Large intestine (tissue), 3 donors: ENCODE measurements at regions not wholly inside any gene's neighbourhood (a gene's known extent, or its start where the extent isn't known, plus 50 kb on each side); places are given as distances from the start of the nearest gene placed in this dataset.

ENCODE experiments used
- DNase-seq, 2 donors: peaks; one replicate each; pipeline versions ENCODE4 v3.0.0 to v3.0.0-alpha.2; 2013
- H3K27ac ChIP-seq: one replicate; pipeline ENCODE4 v1.5.1; 2013; ENCODE audit warnings: low read length
- H3K27me3 ChIP-seq: 2 replicates; pipeline ENCODE4 v1.6.1; 2013; ENCODE audit warnings: low read length; ENCODE audit not compliant: control insufficient read depth, insufficient read depth
- H3K36me3 ChIP-seq: 2 replicates; pipeline ENCODE4 v1.6.1; 2013; ENCODE audit warnings: low read length; ENCODE audit not compliant: control insufficient read depth, insufficient read depth
- H3K4me1 ChIP-seq: one replicate; pipeline ENCODE4 v1.6.1; 2013; ENCODE audit warnings: low read length; ENCODE audit not compliant: control insufficient read depth, insufficient read depth
- H3K4me3 ChIP-seq: one replicate; pipeline ENCODE4 v1.5.1; 2013; ENCODE audit warnings: low read length
- H3K9me3 ChIP-seq: one replicate; pipeline ENCODE4 v1.6.1; 2013; ENCODE audit warnings: mild to moderate bottlenecking, low read depth, low read length, moderate library complexity; ENCODE audit not compliant: control insufficient read depth
- WGBS: methylation state at CpG from one replicate; pipeline ENCODE4 v1.1.5; 2013; ENCODE audit warnings: low lambda C conversion rate; ENCODE audit not compliant: insufficient coverage; 5-methylcytosine and 5-hydroxymethylcytosine counted together

DNA sequence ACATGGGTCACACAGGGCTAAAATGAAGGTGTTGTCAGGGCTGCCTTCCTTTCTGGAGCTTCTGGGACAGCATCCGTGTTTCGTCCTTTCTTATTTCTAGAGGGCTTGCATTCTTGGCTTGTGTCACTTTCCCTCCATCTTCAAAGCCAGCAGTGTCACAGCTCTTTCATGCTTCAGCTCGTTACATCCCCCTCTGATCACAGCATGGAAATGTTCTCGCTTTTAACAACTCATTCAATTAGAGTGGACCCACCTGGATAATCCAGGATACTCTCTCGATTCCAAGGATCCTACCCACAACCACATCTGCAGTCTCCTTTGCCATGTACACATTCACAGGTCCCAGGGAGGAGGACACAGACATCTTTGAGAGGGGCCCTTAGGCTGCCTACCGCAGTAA lies 316.2 kb upstream of the FIGN start:
- Histone ChIP-seq H3K4me3 (no peak overlapping the region), H3K36me3 (no peaks in the 10 kb centered on the region), H3K27ac (no peak overlapping the region), H3K4me1 (no peaks in the 10 kb centered on the region), H3K9me3 (no peaks in the 10 kb centered on the region), H3K27me3 (no peaks in the 10 kb centered on the region)
- DNase-seq, result no peak
- 53% methylated on average over 3 of the region's 6 CpGs for WGBS

DNA sequence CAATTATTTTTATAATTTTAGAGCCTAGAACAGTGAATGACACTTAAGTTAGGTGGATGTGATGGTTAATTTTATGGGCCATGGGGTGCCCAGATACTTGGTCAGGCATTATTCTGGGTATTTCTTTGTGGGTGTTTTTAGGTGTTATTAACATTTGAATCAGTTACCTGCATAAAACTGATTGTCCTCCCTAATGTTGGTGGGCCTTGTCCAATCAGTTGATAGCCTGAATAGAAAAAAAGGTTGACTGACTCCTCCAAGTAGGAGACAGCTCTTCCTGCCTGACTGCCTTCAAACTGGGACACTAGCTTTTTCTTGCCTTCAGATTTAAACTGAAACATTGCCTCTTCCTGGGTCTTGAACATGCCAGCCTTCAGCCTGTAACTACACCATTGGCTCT lies 312.9 kb upstream of the FIGN start:
- Histone ChIP-seq H3K36me3 (no peaks in the 10 kb centered on the region), H3K27me3 (no peaks in the 10 kb centered on the region), H3K4me3 (no peak overlapping the region), H3K4me1 (no peaks in the 10 kb centered on the region), H3K27ac (no peak overlapping the region), H3K9me3 (no peaks in the 10 kb centered on the region)
- DNase-seq, result no peak

DNA sequence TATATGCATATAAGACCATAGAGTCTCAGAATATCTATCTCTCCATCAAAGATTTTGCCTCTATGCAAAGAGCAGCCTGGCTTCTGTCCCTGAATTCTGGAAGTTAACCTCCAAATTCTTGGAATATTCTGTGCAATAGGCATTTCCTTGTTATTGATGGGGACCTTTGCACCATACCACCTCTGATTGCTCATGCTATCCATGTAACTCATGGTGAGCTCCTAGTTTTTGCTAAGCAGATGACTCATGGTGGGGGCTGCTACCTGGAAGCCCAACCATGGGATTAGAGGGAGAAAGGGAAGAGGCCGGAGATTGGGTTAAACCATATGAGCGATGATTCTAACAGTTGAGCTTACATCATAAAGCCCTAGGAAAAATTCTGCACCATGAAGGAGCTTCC lies 310.2 kb upstream of the FIGN start:
- Histone ChIP-seq H3K27ac (no peak overlapping the region), H3K9me3 (no peaks in the 10 kb centered on the region), H3K4me1 (no peaks in the 10 kb centered on the region), H3K36me3 (no peaks in the 10 kb centered on the region), H3K4me3 (no peak overlapping the region), H3K27me3 (no peaks in the 10 kb centered on the region)
- no peak for DNase-seq
- 40% methylated on average over 1 of the region's 2 CpGs for WGBS

DNA sequence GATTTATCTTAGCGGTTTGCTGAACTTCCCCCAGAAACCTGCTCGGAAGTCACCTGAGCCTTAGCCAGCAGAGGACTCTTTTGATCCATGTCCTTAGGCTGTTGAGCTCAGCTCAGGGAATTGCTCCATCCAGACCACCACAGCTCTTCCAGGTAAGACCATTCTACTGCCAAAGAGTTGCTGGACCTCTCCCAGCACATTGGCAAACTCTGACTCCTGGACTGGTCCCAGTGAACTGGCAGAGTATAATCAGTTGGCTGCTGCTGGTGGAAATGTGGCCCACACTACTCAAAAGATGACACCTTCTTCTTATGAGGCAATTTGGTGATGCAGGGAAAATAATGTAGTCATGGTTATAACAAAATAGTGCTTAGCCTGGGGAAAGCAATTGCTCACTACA lies 308.8 kb upstream of the FIGN start:
- DNase-seq, result no peak
- no peak overlapping the region for H3K4me3 ChIP-seq
- H3K27ac ChIP-seq, result no peak overlapping the region
- no peaks in the 10 kb centered on the region for H3K36me3 ChIP-seq
- WGBS, result no CpG with 5 or more reads among the region's 2 CpGs
- no peaks in the 10 kb centered on the region for H3K4me1 ChIP-seq
- H3K9me3 ChIP-seq, result no peaks in the 10 kb centered on the region
- H3K27me3 ChIP-seq, result no peaks in the 10 kb centered on the region

DNA sequence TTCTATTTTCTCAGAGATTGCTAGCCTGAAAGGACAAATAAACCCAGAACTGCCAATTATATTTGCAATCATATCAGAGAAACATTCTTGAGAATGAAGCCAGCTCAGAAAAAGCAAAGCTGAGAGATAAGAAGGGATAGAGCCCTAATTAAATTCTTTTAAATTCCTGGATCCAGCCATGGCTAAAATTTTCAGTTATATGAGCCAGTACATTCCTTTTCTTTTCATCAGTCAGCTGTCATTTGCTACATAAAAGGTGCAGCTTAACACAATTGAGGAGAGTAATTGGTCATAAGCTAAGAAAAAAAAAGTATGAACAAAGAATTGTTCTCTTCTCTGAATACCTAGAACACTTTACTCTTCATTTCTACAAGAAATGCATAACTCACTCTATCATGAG lies 303.5 kb upstream of the FIGN start:
- no peaks in the 10 kb centered on the region for H3K4me1 ChIP-seq
- no peak overlapping the region for H3K4me3 ChIP-seq
- no peaks in the 10 kb centered on the region for H3K36me3 ChIP-seq
- H3K27ac ChIP-seq, result no peak overlapping the region
- no peaks in the 10 kb centered on the region for H3K27me3 ChIP-seq
- no peaks in the 10 kb centered on the region for H3K9me3 ChIP-seq
- DNase-seq, result no peak

DNA sequence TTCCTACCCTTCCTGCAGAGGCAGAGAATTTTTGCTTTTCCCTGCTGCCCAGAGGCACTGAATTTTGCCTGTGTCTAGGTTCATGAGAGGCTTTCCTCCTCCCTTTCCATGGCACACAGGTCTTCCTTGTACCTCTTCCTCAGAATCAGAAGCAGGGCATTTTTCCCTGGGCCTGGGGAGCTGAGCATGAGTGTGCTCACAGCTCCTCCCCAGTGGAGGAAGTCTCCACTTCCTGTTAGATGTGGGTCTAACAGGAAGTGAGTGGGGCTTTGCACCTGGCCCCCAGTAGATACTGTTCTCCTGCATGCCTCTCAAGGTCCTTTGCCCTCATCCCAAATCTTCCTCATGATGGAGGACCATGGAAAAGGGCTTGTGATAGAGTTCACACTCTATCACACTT lies 297.2 kb upstream of the FIGN start:
- DNase-seq, result no peak
- H3K9me3 ChIP-seq, result no peaks in the 10 kb centered on the region
- H3K36me3 ChIP-seq, result no peaks in the 10 kb centered on the region
- H3K4me1 ChIP-seq, result no peaks in the 10 kb centered on the region
- H3K27ac ChIP-seq, result no peak overlapping the region
- H3K4me3 ChIP-seq, result no peak overlapping the region
- no peaks in the 10 kb centered on the region for H3K27me3 ChIP-seq

DNA sequence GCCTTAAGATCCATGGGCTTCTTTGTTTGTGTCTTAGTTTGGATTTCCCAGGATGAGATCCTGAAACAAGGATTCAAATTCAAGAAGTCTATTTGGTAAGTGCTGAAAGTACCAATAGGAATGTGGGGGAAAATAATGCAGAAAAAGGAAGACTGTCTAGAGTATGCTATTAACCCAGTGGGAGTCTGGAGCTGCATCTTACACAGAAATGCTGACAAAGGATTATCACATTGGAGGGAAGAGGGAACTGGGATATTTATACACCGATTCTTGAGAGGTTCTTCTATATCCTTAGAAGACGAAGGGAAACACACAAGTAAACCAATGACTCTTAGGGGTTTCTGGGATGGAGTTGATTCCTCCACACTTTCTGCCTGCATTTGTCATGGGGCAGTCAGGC lies 294.8 kb upstream of the FIGN start:
- WGBS, result no CpG with 5 or more reads among the region's 2 CpGs
- Histone ChIP-seq H3K4me1 (no peaks in the 10 kb centered on the region), H3K9me3 (no peaks in the 10 kb centered on the region), H3K27ac (no peak overlapping the region), H3K27me3 (no peaks in the 10 kb centered on the region), H3K36me3 (no peaks in the 10 kb centered on the region), H3K4me3 (no peak overlapping the region)
- DNase-seq, result no peak

DNA sequence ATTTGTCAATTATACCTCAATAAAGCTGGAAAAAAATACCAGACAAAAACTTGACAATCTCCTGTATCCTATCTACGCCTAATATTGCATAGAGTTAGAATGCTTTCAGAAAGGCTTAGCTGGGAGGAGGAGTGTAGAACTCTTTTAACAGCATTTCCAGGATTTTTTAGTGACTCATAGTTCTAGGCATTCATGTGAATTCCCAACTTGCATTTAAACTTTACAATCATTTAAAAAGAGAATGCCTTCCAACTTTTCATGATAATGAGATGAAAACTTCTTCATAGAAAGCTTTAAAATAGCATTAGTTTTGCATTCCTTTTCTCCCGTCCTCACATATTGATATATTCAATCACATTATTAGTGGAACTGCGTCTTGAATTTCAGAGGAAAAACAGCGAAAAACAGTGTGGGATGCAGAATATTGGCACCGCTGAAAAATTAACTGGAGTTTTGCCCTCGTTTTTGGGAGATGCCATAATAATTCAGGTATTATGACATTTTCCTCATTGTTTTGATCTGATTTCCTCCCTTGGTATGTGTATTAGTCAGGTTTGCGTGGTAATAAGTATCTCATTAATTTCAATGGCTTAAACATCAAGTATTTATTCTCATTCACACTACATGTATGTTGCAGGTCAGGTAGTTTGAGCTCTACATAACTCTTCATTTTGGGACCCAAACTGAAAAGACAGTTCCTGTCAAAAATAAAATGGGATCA lies 293.2 kb upstream of the FIGN start:
- H3K4me1 ChIP-seq, result no peaks in the 10 kb centered on the region
- no peaks in the 10 kb centered on the region for H3K9me3 ChIP-seq
- DNase-seq, result no peak
- no peak overlapping the region for H3K4me3 ChIP-seq
- 96% methylated on average over 4 of the region's 7 CpGs for WGBS
- no peak overlapping the region for H3K27ac ChIP-seq
- no peaks in the 10 kb centered on the region for H3K36me3 ChIP-seq
- H3K27me3 ChIP-seq, result no peaks in the 10 kb centered on the region

DNA sequence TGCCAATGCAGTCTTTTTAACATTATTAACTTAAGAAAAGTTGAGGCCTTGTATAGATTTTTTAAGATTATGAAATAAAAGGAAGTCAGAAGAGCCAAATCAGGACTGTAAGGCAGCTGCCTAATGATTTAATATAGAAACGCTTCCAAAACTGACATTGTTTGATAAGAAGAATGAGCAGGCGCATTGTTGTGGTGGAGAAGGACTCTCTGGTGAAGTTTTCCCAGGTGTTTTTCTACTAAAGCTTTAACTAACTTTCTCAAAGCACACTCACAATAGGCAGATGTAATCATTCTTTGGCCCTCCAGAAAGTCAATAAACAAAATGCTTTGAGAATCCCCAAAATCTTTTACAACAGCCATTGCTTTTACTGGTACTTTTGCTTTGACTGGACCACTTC lies 288.6 kb upstream of the FIGN start:
- no peaks in the 10 kb centered on the region for H3K36me3 ChIP-seq
- no peaks in the 10 kb centered on the region for H3K27me3 ChIP-seq
- 100% methylated on average over 1 of the region's 2 CpGs for WGBS
- no peak for DNase-seq
- no peaks in the 10 kb centered on the region for H3K4me1 ChIP-seq
- H3K4me3 ChIP-seq, result no peak overlapping the region
- H3K27ac ChIP-seq, result no peak overlapping the region
- H3K9me3 ChIP-seq, result no peaks in the 10 kb centered on the region

DNA sequence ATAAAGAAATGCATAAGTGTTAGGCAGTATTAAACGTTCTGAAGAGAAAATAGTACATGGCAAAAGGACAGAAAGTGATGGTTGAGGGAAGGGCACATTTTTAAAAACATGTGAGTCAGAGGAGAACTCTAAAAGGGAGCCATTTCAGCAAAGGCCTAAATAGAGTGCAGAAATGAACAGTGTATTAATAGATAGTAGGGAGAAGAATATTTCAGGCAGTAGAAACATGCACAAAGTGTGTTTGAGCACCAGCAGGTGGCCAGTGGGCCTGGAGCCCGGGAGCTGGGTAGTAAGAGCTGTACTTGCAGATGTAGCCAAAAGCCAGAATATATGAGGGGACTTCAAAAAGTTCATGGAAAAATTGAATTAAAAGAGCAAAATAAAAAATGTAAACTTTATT lies 288.1 kb upstream of the FIGN start:
- no peaks in the 10 kb centered on the region for H3K4me1 ChIP-seq
- no peaks in the 10 kb centered on the region for H3K36me3 ChIP-seq
- H3K9me3 ChIP-seq, result no peaks in the 10 kb centered on the region
- H3K4me3 ChIP-seq, result no peak overlapping the region
- DNase-seq, result no peak
- H3K27ac ChIP-seq, result no peak overlapping the region
- H3K27me3 ChIP-seq, result no peaks in the 10 kb centered on the region
- 56% methylated on average over 2 of the region's 2 CpGs for WGBS

DNA sequence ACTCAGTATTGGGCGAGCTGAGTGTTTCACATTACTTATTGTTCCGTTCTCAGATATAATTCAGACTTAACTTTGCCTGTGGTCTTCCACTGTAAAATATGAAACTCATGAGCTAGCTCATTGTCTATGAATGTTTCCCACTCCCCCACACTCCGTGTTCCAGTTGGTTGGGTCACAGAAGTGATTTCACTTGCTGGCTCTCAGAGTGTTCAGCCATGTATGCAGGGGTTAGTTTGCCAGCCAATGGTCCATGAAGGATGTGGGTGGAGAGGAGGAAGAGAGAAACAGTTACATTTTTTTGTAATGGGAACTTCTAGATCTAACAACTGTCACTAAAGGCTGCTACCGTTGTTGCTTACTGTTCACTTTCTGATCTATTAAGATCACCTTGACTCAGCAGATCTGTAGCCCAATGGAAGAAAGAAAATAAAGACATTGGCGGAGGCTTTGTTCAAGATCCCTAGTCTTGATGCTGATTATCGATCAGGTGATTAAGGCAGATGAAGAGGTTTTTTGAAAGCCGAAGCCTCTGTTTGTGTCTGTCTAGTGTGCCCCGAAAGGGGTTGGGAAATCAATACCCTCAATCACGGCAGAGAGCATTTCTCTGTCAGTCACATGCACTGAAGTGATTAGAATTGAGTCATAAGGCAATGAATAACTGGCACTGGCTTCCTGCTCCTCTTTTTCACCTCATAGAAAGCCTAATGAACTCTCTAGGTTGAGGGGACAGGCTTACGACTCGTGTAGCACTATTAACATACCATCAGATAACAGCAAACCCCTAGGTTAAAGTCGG lies 279.7 kb upstream of the FIGN start:
- Histone ChIP-seq H3K4me1 (no peaks in the 10 kb centered on the region), H3K27ac (no peak overlapping the region), H3K4me3 (no peak overlapping the region), H3K27me3 (no peaks in the 10 kb centered on the region), H3K36me3 (no peaks in the 10 kb centered on the region), H3K9me3 (no peaks in the 10 kb centered on the region)
- 83% methylated on average over 1 of the region's 12 CpGs for WGBS
- DNase-seq, result no peak
